OCI-LY1 (cell line): ENCODE measurements at regions not wholly inside any gene's neighbourhood (a gene's known extent, or its start where the extent isn't known, plus 50 kb on each side); places are given as distances from the start of the nearest gene placed in this dataset.

Experiments
- EZH2 ChIP-seq: fragments of 200-600 bp; sonication (generic), shearing (Covaris generic); IDR thresholded peaks from 2 replicates; pipeline ENCODE4 v1.8.0; 2017; ENCODE audit warnings: borderline replicate concordance, mixed run types, mild to moderate bottlenecking, antibody characterized with exemption, low read length, moderate library complexity, mixed read lengths
- TF ChIP-seq, protein P1 (sequence below): fragments of 200-600 bp; sonication (generic), shearing (Covaris generic); IDR thresholded peaks from 2 replicates; pipeline ENCODE4 v1.5.1; 2017; ENCODE audit warnings: mild to moderate bottlenecking, antibody characterized with exemption, low read length, moderate library complexity, mixed read lengths

DNA sequence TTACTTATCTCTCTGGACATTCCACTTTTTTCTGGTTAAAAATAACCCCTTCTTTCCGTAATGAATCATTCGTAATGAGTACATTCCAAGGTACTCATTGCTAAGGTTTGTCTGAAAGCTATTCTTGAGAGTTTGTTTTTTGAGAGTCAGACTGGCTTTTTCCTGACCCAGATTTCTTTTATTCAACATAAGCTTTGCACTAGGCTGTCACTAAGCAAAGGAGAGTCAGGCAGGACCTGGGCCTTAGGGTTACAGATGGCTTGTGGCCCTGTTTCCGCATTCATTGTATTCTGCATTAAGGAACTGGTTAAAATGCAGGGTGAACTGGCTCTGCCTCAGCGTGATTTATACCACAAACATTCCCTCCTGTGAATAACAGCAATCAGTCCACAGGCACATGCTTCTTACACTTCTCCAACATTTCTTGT is 84.1 kb downstream of the POM121L12 start:
- TF ChIP-seq, protein P1, sequence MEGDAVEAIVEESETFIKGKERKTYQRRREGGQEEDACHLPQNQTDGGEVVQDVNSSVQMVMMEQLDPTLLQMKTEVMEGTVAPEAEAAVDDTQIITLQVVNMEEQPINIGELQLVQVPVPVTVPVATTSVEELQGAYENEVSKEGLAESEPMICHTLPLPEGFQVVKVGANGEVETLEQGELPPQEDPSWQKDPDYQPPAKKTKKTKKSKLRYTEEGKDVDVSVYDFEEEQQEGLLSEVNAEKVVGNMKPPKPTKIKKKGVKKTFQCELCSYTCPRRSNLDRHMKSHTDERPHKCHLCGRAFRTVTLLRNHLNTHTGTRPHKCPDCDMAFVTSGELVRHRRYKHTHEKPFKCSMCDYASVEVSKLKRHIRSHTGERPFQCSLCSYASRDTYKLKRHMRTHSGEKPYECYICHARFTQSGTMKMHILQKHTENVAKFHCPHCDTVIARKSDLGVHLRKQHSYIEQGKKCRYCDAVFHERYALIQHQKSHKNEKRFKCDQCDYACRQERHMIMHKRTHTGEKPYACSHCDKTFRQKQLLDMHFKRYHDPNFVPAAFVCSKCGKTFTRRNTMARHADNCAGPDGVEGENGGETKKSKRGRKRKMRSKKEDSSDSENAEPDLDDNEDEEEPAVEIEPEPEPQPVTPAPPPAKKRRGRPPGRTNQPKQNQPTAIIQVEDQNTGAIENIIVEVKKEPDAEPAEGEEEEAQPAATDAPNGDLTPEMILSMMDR = no peak
- no peak for TF ChIP-seq EZH2
